A673 (cell line): ENCODE measurements at regions not wholly inside any gene's neighbourhood (a gene's known extent, or its start where the extent isn't known, plus 50 kb on each side); places are given as distances from the start of the nearest gene placed in this dataset.

ENCODE experiments used
- BruUV-seq: library from RNA; stranded (reverse); fragments of 400-500 nt; replicated peaks from 2 replicates; lab custom pipeline; 2021; lab: Mats Ljungman, UMichigan
- CTCF ChIA-PET: fragments of 300-600 bp; sonication (Branson Sonifier 250); formaldehyde crosslinking; loops from one replicate; lab custom pipeline; 2022; ENCODE audit warnings: antibody characterized with exemption; lab: Charles Lee
- POLR2A ChIA-PET: fragments of 300-600 bp; sonication (Branson Sonifier 250); formaldehyde crosslinking; loops from one replicate; lab custom pipeline; 2022; ENCODE audit warnings: antibody characterized with exemption; ENCODE audit not compliant: low non-redundant PET; lab: Charles Lee
- DNase-seq: peaks from one replicate; pipeline ENCODE4 v3.0.0-alpha.2; 2015; ENCODE audit warnings: low spot score
- H3K27ac ChIP-seq: fragments of 200-600 bp; sonication (generic); 2 replicates; pipeline ENCODE4 v1.5.1; 2016; ENCODE audit warnings: mixed run types, low read depth, mild to moderate bottlenecking, mixed read lengths, antibody characterized with exemption, low read length; ENCODE audit not compliant: poor library complexity, severe bottlenecking
- H3K27me3 ChIP-seq: fragments of 200-600 bp; sonication (generic); replicated peaks from 2 replicates; pipeline ENCODE4 v1.6.1; 2017; ENCODE audit warnings: mixed run types, low read depth, mild to moderate bottlenecking, mixed read lengths, antibody characterized with exemption, low read length; ENCODE audit not compliant: insufficient read depth, poor library complexity
- H3K36me3 ChIP-seq: fragments of 200-600 bp; sonication (generic); 2 replicates; pipeline ENCODE4 v1.6.1; 2016; ENCODE audit warnings: mixed run types, mild to moderate bottlenecking, mixed read lengths, antibody characterized with exemption, low read length; ENCODE audit not compliant: insufficient read depth, poor library complexity, severe bottlenecking
- H3K4me1 ChIP-seq: fragments of 200-600 bp; sonication (generic); 2 replicates; pipeline ENCODE4 v1.6.1; 2017; ENCODE audit warnings: mixed run types, mild to moderate bottlenecking, mixed read lengths, antibody characterized with exemption, low read length; ENCODE audit not compliant: insufficient read depth, poor library complexity, severe bottlenecking
- H3K4me3 ChIP-seq: fragments of 200-600 bp; sonication (generic); 2 replicates; pipeline ENCODE4 v1.5.1; 2016; ENCODE audit warnings: low read depth, mixed run types, mild to moderate bottlenecking, mixed read lengths, low read length; ENCODE audit not compliant: poor library complexity, severe bottlenecking
- H3K9me3 ChIP-seq: fragments of 200-600 bp; sonication (generic); 2 replicates; pipeline ENCODE4 v1.6.1; 2016; ENCODE audit warnings: mixed run types, low read depth, mild to moderate bottlenecking, mixed read lengths, antibody characterized with exemption, low read length; ENCODE audit not compliant: poor library complexity, severe bottlenecking
- CTCF ChIP-seq: fragments of 300-800, 200-600 bp; sonication (generic); conservative IDR thresholded peaks from 2 replicates; pipeline ENCODE4 v1.5.1; 2017; ENCODE audit warnings: low read depth, mild to moderate bottlenecking, antibody characterized with exemption, low read length, moderate library complexity, mixed read lengths
- EZH2 ChIP-seq: fragments of 200-600 bp; sonication (generic); IDR thresholded peaks from 2 replicates; pipeline ENCODE4 v1.6.1; 2017; ENCODE audit warnings: borderline replicate concordance, low read depth, mild to moderate bottlenecking, mixed read lengths, antibody characterized with exemption, low read length; ENCODE audit not compliant: poor library complexity, severe bottlenecking
- intact Hi-C: fragments of 100-400 bp; cut with micrococcal nuclease; formaldehyde crosslinking; loops from one replicate; pipeline ENCODE4 v1.10.0; 2022; ENCODE audit not compliant: unreplicated experiment

- BruUV-seq: no TSS peak
- Histone ChIP-seq H3K27ac (no peak overlapping the region), H3K27me3 (no peaks in the 10 kb centered on the region), H3K4me1 (no peaks in the 10 kb centered on the region), H3K9me3 (no peaks in the 10 kb centered on the region), H3K36me3 (no peaks in the 10 kb centered on the region), H3K4me3 (no peak overlapping the region)
- POLR2A ChIA-PET: no interaction called here
- TF ChIP-seq EZH2 (no peak), CTCF (no peak)
- no peak for DNase-seq
- intact Hi-C loops: no loop called here
- CTCF ChIA-PET: no interaction called here
These were observed 376.1 kb upstream of the MCTP2 start for GRCh38 chr15:93855181-93855826.

- BruUV-seq: no TSS peak
- no peak for DNase-seq
- ChIA-PET CTCF (no interaction called here), POLR2A (no interaction called here)
- H3K36me3 ChIP-seq: no peaks in the 10 kb centered on the region
- H3K27ac ChIP-seq: no peak overlapping the region
- intact Hi-C loops: no loop called here
- H3K27me3 ChIP-seq: no peaks in the 10 kb centered on the region
- no peak overlapping the region for H3K4me3 ChIP-seq
- H3K4me1 ChIP-seq: no peaks in the 10 kb centered on the region
- no peaks in the 10 kb centered on the region for H3K9me3 ChIP-seq
- TF ChIP-seq CTCF (no peak), EZH2 (no peak)
These were observed 377.3 kb upstream of the MCTP2 start for GRCh38 chr15:93854088-93854487.

GRCh38 chr15:93852761-93853160, 378.6 kb upstream of the MCTP2 start:
- TF ChIP-seq CTCF (no peak), EZH2 (no peak)
- no peaks in the 10 kb centered on the region for H3K9me3 ChIP-seq
- no peak for DNase-seq
- no peaks in the 10 kb centered on the region for H3K36me3 ChIP-seq
- H3K4me3 ChIP-seq: no peak overlapping the region
- POLR2A ChIA-PET: no interaction called here
- H3K4me1 ChIP-seq: no peaks in the 10 kb centered on the region
- CTCF ChIA-PET: no interaction called here
- no peaks in the 10 kb centered on the region for H3K27me3 ChIP-seq
- intact Hi-C loops: no loop called here
- BruUV-seq: no TSS peak
- H3K27ac ChIP-seq: no peak overlapping the region
